RPMI8226 (cell line): ENCODE measurements at regions not wholly inside any gene's neighbourhood (a gene's known extent, or its start where the extent isn't known, plus 50 kb on each side); places are given as distances from the start of the nearest gene placed in this dataset.
A peak's percentile ranks its signal among the peaks of the same experiment; 100 is the strongest.
"Not testable (repeated sequence)": the region's sequence is repeated elsewhere in the genome, so short reads cannot be mapped to it uniquely, and the experiment has no call there.

Experiments
- DNase-seq: peaks from one replicate; pipeline ENCODE4 v3.0.0-alpha.2; 2015

GRCh38 chr20:53833333-53834061 is 236.9 kb downstream of the BCAS1 start:
- DNase-seq, result no peak

GRCh38 chr20:53832499-53832898 is 237.9 kb downstream of the BCAS1 start:
- no peak for DNase-seq

DNA sequence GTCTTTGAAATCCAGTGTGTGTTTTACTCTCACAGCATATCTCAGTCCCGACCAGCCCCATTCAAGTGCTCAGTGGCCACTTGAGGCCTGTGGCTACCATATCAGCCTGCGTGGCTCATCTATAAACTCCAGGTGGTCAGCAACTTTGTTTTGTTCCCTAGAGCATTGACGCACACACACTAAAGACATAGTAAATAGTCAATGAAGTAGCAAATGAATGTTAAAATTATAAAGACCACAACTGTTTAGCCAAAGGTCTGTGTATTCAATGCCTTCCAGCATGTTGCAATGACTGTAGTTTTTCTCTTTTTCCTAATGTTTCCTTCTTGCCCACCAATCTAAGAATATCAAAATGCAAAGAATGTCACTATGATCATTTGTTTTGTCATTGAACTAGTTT is 238.2 kb upstream of the ZNF217 start:
- no peak for DNase-seq

DNA sequence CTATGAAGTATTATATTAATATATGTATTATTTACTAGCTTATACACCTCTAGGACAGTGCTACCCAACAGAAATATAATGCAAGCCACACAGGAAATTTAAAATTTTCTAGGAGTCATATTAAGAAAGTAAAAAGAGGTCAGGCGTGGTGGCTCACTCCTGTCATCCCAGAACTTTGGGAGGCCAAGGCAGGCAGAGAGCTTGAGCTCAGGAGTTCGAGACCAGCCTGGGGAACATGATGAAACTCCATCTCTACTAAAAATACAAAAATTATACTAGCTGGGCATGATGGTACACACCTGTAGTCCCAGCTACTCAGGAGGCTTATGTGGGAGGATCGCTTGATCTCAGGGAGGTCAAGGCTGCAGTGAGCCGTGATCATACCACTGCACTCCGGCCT is 237.6 kb upstream of the ZNF217 start:
- no peak for DNase-seq

DNA sequence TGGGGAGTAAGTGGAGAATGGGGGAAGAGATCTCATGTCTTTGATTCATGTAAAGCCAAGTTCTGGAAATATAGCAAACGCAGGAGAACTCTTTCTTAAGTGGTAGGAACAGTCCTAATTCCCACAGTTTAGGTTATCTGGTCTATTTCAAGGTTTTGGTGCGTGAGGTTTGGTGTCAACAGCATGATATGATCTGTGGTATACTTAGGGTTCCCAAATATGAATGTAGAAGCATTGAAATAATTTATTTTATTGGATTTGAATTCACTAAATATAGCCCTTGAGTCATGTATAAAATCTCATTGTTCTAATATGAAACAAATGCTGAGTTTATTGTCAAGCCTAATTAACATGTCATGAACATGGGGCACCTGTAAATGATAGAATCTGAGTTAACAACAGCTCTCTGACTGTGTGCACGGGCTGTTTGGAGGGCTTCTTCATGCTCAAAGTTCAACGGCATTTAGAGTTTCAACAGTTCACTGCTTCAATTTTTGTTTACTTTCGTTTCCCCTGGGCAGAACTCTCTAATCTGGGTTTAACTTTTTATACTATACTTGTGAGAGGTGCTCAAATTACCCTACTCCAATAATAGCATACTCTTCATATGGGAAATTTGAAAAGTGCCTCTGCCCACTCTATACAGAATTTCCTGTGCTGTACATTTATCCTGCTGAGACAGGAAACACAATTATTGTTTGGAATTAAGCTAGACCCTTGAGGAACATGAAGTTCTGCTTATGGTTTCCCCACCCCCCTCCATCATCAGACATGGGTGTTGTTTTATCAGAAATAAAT is 236.3 kb upstream of the ZNF217 start:
- peak; percentile 19 for DNase-seq

GRCh38 chr20:53829255-53829723 is 235.7 kb upstream of the ZNF217 start:
- DNase-seq, result no peak

DNA sequence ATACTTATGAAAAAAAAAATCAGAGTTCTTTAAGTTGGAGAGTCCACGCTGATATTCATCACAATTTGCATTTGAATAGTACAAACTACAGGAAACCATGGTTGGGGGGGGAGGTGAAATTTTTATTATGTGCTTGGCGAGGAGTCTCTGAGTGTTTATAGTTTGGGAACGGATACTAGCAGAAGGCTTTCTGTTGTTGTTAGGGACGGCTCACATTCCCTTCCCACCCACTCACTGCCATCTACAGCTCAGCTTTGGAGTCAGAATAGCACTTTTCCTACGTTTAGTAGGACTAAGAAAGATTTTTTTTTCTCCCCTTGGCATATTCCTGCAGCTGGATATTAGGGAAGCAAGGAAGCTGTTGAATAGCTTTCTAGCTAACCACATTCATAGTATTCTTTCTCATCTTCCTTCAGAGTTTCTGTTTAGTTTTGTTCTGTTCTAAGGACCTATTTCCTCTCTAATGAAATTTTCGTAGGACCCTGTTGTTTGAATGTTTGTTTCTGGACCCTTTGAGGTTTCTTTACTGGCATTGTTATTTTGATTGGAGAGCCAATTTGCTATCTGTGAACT is 235.1 kb upstream of the ZNF217 start:
- no peak for DNase-seq

DNA sequence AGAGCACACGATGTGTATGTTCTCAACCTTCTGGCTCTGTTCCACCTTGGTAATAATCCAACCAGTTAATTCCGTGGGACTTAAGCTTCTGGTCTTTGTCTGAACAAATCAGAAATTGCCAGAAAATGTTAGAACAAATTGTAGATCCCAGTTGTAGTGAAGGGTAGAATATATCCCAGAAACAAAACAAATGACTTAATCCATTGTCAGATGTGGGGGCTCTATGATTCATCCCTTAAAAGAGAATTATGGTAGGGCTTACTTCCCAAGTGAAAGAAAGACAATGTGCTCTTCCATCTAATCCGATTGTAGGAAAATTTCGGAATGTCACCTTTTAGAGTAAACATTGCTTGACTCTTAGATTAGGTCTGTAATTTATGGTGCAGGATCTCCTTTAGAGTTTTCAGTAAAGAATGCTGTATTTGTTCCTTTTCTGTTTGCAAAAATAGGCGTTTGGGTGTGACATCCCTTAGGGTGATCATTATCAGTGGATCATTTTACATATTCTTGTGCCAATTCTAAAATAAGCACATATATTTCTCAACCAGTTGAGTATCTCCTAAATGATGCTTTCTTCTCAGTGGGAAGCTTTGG is 234.5 kb upstream of the ZNF217 start:
- no peak for DNase-seq

- no peak for DNase-seq
These were observed 233.9 kb upstream of the ZNF217 start for GRCh38 chr20:53827292-53828087.

DNA sequence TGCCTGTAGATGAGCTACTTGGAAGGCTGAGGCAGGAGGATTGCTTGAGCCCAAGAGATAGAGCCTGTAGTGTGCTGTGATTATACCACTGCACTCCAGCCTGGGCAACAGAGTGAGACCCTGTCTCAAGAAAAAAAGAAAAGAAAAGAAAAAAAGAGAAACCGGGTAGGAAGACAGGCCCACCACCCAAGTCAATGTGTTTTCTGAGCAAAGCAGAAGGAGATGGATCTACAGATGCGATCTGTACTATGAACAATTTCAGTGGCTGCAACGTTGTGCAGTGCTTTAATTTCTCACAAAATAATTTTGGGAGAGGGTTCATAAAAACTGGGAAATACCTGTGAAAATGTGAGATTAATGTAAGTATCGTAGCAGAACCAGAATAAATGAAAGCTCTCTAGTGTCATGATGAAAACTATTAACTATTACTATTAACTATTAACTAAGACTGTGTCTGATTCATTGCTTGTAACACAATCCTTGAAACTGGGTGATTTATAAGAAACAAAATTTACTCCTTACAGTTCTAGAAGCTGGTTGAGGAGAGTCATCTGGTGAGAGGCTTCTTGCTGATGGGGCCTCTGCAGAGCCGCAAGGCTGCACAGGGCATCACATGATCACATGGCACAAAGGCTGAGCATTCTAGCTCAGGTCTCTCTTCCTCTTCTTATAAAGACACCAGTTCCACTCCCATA is 233.1 kb upstream of the ZNF217 start:
- DNase-seq, result peak; percentile 27

GRCh38 chr20:53826090-53826489 is 232.5 kb upstream of the ZNF217 start:
- no peak for DNase-seq

DNA sequence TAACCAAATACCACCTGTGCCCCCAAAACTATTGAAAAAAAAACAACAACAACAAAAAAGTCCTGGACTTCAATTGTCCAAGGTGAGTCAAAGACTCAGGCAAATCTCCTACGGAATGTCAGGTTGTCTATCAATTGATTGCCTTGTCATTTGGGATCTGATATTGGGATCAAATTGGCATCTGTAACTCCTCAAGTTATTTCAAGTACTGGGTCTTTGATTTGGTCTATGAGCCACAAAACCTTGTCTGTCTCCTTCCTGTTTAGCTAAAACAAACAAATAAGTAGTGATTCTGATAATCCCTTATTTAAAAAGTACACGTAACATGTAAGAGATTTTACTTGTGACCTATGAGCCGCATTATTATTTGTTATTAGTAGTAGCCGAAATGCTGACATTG is 231.6 kb upstream of the ZNF217 start:
- no peak for DNase-seq

- DNase-seq, result no peak
These were observed 231.1 kb upstream of the ZNF217 start for GRCh38 chr20:53824779-53825178.

DNA sequence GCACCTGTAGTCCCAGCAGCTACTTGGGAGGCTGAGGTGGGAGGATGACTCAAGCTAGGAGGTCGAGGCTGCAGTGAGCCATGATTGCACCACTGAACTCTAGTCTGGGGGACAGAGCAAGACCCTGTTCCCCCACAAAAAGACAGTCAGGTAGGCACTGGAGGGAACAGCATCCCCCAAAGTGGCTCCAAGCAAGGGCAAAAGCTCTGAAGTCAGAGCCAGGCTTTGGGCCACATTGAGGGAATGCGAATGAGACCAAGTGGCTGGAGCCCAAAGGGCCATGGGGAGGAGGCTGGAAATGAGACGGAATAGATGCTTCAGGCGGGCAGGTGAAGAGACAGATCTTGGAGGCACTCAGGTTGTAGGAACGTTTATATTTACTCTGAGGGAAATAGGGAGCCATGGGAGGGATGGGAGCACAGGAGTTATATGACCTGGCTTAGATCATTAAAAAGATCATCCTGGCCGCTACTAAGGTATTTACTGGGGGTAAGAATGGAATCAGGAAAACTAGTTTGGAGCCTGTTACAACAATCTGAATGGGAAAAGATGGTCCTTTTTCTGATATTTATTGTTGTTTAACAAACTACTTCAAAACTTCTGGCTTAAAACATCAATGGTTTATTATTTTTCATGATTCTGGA is 229.6 kb upstream of the ZNF217 start:
- no peak for DNase-seq

- DNase-seq, result no peak
These were observed 228.9 kb upstream of the ZNF217 start for GRCh38 chr20:53822534-53822933.

- DNase-seq, result no peak
These were observed 226.4 kb upstream of the ZNF217 start for GRCh38 chr20:53819973-53820451.

GRCh38 chr20:53818457-53819177 is 225.0 kb upstream of the ZNF217 start:
- DNase-seq, result no peak

- DNase-seq, result not testable (repeated sequence)
These were observed 223.9 kb upstream of the ZNF217 start for GRCh38 chr20:53817513-53817912.

- DNase-seq, result no peak
These were observed 223.3 kb upstream of the ZNF217 start for GRCh38 chr20:53816872-53817398.

DNA sequence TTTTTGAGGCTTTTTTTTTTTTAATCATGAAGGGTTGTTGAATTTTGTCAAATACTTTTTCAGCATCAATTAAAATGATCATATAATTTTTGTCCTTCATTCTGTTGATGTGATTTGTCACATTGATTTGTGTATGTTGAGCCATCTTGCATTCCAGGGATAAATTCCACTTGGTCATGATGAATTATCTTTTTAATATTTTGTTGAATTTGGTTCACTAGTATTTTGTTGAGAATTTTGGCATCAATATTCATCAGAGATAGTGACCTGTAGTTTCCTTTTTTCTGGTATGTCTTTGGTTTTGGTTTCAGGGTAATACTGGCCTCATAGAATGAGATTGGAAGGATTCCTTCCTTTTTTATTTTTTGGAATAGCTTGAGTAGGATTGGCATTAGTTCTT is 221.9 kb upstream of the ZNF217 start:
- no peak for DNase-seq
